ENCODE measurements at regions not wholly inside any gene's neighbourhood (a gene's known extent, or its start where the extent isn't known, plus 50 kb on each side); places are given as distances from the start of the nearest gene placed in this dataset.

GRCh38 chr7:152909683-152910544, 150.4 kb downstream of the ACTR3B start:
- no peak for TF ChIP-seq CTCF (IDR thresholded peaks at IDR 0.05)
- no peak for TF ChIP-seq POLR2A (IDR thresholded peaks at IDR 0.05)
